PC-9 (cell line): ENCODE measurements at regions not wholly inside any gene's neighbourhood (a gene's known extent, or its start where the extent isn't known, plus 50 kb on each side); places are given as distances from the start of the nearest gene placed in this dataset.

Experiments
- BruUV-seq: library from RNA; stranded (reverse); fragments of 400-500 nt; replicated peaks from 2 replicates; lab custom pipeline; 2021; lab: Mats Ljungman, UMichigan
- CTCF ChIA-PET: fragments of 300-600 bp; sonication (Branson Sonifier 250); formaldehyde crosslinking; loops from one replicate; lab custom pipeline; 2022; ENCODE audit warnings: antibody characterized with exemption; lab: Charles Lee
- POLR2A ChIA-PET: fragments of 300-600 bp; sonication (Branson Sonifier 250); formaldehyde crosslinking; loops from one replicate; lab custom pipeline; 2022; ENCODE audit warnings: antibody characterized with exemption; ENCODE audit not compliant: unreplicated experiment; lab: Charles Lee
- DNase-seq, 2 experiments: peaks; one replicate each; pipeline versions ENCODE4 v3.0.0 to v3.0.0-alpha.2; 2015 to 2022; ENCODE audit warnings: mixed read lengths in 1 of 2
- H2AFZ ChIP-seq: fragments of 200-600 bp; sonication (generic); 2 replicates; pipeline ENCODE4 v1.8.1; 2017; ENCODE audit warnings: antibody characterized with exemption
- H3F3A ChIP-seq: fragments of 200-600 bp; sonication (generic); 2 replicates; pipeline ENCODE4 v1.8.1; 2017; ENCODE audit warnings: antibody characterized with exemption, mild to moderate bottlenecking, low read depth; ENCODE audit not compliant: insufficient read depth
- H3K27ac ChIP-seq: fragments of 200-600 bp; sonication (generic); 2 replicates; pipeline ENCODE4 v1.6.1; 2016; ENCODE audit warnings: mixed run types
- H3K27me3 ChIP-seq: fragments of 200-600 bp; sonication (generic); 2 replicates; pipeline ENCODE4 v1.6.1; 2016; ENCODE audit warnings: low read depth, mixed run types; ENCODE audit not compliant: insufficient read depth
- H3K36me3 ChIP-seq: fragments of 200-600 bp; sonication (generic); 2 replicates; pipeline ENCODE4 v1.6.1; 2016; ENCODE audit warnings: low read depth, mixed run types
- H3K4me1 ChIP-seq: fragments of 200-600 bp; sonication (generic); replicated peaks from 2 replicates; pipeline ENCODE4 v1.6.1; 2016; ENCODE audit warnings: mixed run types; ENCODE audit not compliant: insufficient read depth
- H3K4me2 ChIP-seq: fragments of 200-600 bp; sonication (generic); 2 replicates; pipeline ENCODE4 v1.6.1; 2017; ENCODE audit warnings: mixed run types
- H3K4me3 ChIP-seq: fragments of 200-600 bp; sonication (generic); 2 replicates; pipeline ENCODE4 v1.6.1; 2016; ENCODE audit warnings: mixed run types
- H3K79me2 ChIP-seq: fragments of 200-600 bp; sonication (generic); 2 replicates; pipeline ENCODE4 v1.6.1; 2017; ENCODE audit warnings: low read depth, mixed run types
- H3K9me2 ChIP-seq: fragments of 200-600 bp; sonication (generic); 2 replicates; pipeline ENCODE4 v1.8.1; 2017; ENCODE audit warnings: mild to moderate bottlenecking; ENCODE audit not compliant: insufficient read depth
- H3K9me3 ChIP-seq: fragments of 200-600 bp; sonication (generic); 2 replicates; pipeline ENCODE4 v1.8.1; 2016; ENCODE audit warnings: low read depth; ENCODE audit not compliant: insufficient read depth
- H4K20me1 ChIP-seq: fragments of 200-600 bp; sonication (generic); 2 replicates; pipeline ENCODE4 v1.8.1; 2017; ENCODE audit not compliant: insufficient read depth
- EZH2 ChIP-seq: fragments of 200-600 bp; sonication (generic); IDR thresholded peaks from 2 replicates; pipeline ENCODE4 v1.8.0; 2017; ENCODE audit warnings: antibody characterized with exemption, low read depth
- intact Hi-C: fragments of 100-400 bp; cut with micrococcal nuclease; formaldehyde crosslinking; loops from one replicate; pipeline ENCODE4 v1.10.0; 2022; ENCODE audit not compliant: unreplicated experiment
- TF ChIP-seq, protein P1 (sequence below): fragments of 200-600 bp; sonication (generic); conservative IDR thresholded peaks from 2 replicates; pipeline ENCODE4 v1.6.1; 2017; ENCODE audit warnings: mixed run types, antibody characterized with exemption, mild to moderate bottlenecking, moderate library complexity

DNA sequence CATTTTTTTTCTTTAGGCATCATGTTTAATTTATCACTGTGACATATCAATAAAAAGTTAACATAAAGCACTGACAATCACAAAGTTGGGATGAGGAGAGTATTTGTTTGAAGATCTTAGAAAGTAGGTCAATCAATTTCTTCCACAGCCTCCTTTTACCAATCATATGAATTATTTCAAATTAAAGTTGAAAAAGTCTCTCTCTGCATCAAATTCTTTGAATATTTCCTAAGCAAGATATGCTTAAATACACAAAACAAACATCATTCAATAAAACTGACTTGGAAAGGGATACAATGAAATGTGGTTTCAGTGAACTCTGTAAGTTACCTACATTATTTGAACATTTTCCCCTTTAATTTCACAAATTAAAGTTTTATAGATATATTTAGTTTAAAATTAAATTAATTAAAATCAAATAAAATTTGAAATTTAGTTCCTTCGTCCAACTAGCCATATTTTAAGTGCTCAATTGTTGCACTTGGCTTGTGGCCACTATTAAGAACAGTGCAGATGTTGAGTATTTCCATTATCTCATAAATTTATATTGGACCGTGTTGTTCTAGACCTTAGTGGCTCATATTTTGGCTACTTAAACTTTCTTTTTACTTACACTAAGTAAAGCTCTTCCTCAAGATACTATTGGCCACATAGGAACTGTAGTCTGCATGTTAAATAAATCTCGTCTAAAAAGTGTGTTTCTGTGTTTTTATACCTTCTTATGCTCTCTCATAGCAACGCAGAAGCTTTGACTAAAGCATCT is 949.7 kb upstream of the NUDT12 start:
- no peaks in the 10 kb centered on the region for H3K27me3 ChIP-seq
- no peak for DNase-seq
- 0 out of 2 replicates have a peak, but pooled peaks cover 6% of the 10 kb centered on the region for H3F3A ChIP-seq
- H2AFZ ChIP-seq = no peak overlapping the region
- POLR2A ChIA-PET = no interaction called here
- CTCF ChIA-PET = no interaction called here
- BruUV-seq = no TSS peak
- peaks cover 25% of the 10 kb centered on the region for H3K9me3 ChIP-seq
- H3K9me2 ChIP-seq = no peaks in the 10 kb centered on the region
- H3K4me1 ChIP-seq = peaks cover 16% of the 10 kb centered on the region
- no peak for TF ChIP-seq EZH2
- TF ChIP-seq, protein P1, sequence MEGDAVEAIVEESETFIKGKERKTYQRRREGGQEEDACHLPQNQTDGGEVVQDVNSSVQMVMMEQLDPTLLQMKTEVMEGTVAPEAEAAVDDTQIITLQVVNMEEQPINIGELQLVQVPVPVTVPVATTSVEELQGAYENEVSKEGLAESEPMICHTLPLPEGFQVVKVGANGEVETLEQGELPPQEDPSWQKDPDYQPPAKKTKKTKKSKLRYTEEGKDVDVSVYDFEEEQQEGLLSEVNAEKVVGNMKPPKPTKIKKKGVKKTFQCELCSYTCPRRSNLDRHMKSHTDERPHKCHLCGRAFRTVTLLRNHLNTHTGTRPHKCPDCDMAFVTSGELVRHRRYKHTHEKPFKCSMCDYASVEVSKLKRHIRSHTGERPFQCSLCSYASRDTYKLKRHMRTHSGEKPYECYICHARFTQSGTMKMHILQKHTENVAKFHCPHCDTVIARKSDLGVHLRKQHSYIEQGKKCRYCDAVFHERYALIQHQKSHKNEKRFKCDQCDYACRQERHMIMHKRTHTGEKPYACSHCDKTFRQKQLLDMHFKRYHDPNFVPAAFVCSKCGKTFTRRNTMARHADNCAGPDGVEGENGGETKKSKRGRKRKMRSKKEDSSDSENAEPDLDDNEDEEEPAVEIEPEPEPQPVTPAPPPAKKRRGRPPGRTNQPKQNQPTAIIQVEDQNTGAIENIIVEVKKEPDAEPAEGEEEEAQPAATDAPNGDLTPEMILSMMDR = no peak
- intact Hi-C loops = no loop called here
- H3K27ac ChIP-seq = no peak overlapping the region
- no peaks in the 10 kb centered on the region for H3K79me2 ChIP-seq
- H4K20me1 ChIP-seq = no peaks in the 10 kb centered on the region
- H3K4me2 ChIP-seq = 0 out of 2 replicates have a peak overlapping the region, but pooled peaks have one; percentile 16
- no peak overlapping the region for H3K4me3 ChIP-seq
- no peaks in the 10 kb centered on the region for H3K36me3 ChIP-seq

DNA sequence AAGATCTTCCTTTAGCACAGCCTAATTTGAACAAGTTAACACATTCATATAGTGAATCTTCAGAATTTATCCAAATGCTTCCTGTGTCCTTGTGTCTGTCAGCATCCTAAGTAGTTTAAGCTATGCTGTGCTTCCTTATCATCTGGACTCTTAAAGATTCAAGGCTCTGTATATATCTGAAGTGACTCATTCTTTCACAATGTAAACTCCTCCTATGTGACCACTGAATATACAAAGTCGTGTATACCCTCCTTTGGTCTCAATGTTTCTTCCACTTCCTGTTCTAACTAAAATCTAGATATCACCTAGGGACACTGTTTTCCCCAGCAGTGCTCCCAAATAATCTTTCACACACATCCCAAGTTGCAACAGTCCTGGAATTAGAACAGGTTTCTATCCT is 935.7 kb upstream of the NUDT12 start:
- no peaks in the 10 kb centered on the region for H3K36me3 ChIP-seq
- no peaks in the 10 kb centered on the region; the same call in 1 of the 2 replicates for H3F3A ChIP-seq
- DNase-seq = peak in 1 of 2 experiments; percentile 64
- no peak for TF ChIP-seq EZH2
- TF ChIP-seq, protein P1 = no peak
- no peak overlapping the region for H3K4me3 ChIP-seq
- no peaks in the 10 kb centered on the region for H3K9me3 ChIP-seq
- intact Hi-C loops = no loop called here
- POLR2A ChIA-PET = no interaction called here
- H3K27ac ChIP-seq = peak overlapping the region; percentile 40; the same call in 1 of the 2 replicates
- H3K27me3 ChIP-seq = no peaks in the 10 kb centered on the region
- no peaks in the 10 kb centered on the region for H3K9me2 ChIP-seq
- no peaks in the 10 kb centered on the region for H3K79me2 ChIP-seq
- peak overlapping the region; percentile 43; the same call in 1 of the 2 replicates for H2AFZ ChIP-seq
- H3K4me2 ChIP-seq = no peak overlapping the region; the same call in 1 of the 2 replicates
- CTCF ChIA-PET = no interaction called here
- BruUV-seq = no TSS peak
- H4K20me1 ChIP-seq = no peaks in the 10 kb centered on the region
- no peaks in the 10 kb centered on the region; the same call in 1 of the 2 replicates for H3K4me1 ChIP-seq

DNA sequence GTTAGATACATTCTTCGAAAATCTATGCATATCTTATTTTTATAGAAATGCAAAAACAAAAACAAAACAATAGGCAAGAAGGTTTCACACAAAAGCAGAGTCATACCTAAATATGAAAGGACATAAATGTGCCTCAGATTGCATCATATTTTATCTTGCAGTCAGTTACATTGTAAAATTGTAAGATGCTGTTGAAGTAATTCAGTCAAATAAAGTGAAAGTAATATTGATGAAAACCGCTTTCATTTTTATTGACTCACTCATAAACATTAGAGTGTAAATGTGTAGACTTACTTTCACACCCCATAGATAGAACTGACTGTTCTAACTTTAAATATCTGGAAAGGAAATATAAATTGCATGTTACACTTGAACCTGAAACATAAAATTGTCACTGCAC is 931.5 kb upstream of the NUDT12 start:
- Histone ChIP-seq H3K27ac (no peak overlapping the region), H3K9me2 (no peaks in the 10 kb centered on the region), H3K9me3 (no peaks in the 10 kb centered on the region), H3K4me3 (no peak overlapping the region), H3K79me2 (no peaks in the 10 kb centered on the region), H2AFZ (no peak overlapping the region), H3K4me2 (no peak overlapping the region), H4K20me1 (no peaks in the 10 kb centered on the region), H3K27me3 (no peaks in the 10 kb centered on the region), H3F3A (no peaks in the 10 kb centered on the region; the same call in 1 of the 2 replicates), H3K36me3 (no peaks in the 10 kb centered on the region), H3K4me1 (no peaks in the 10 kb centered on the region; the same call in 1 of the 2 replicates)
- ChIA-PET POLR2A (no interaction called here), CTCF (no interaction called here)
- TF ChIP-seq, protein P1 = no peak
- TF ChIP-seq EZH2 = no peak
- intact Hi-C loops = no loop called here
- no TSS peak for BruUV-seq
- no peak for DNase-seq
